Sigmoid colon (tissue), 4 donors: ENCODE measurements at regions not wholly inside any gene's neighbourhood (a gene's known extent, or its start where the extent isn't known, plus 50 kb on each side); places are given as distances from the start of the nearest gene placed in this dataset.

ENCODE experiments used
- POLR2A ChIP-seq, 2 donors: fragments of 450-650 bp; IDR thresholded peaks; one replicate each; pipeline ENCODE4 v1.6.1; 2016; ENCODE audit warnings: antibody characterized with exemption in 2 of 2, mild to moderate bottlenecking in 2 of 2, moderate library complexity in 2 of 2
- POLR2AphosphoS5 ChIP-seq, 4 donors: sonication (generic); formaldehyde crosslinking; IDR thresholded peaks; one replicate each; pipeline ENCODE4 v1.6.1; 2017; ENCODE audit warnings: antibody characterized with exemption in 4 of 4
- TF ChIP-seq, protein P1 (sequence below), 4 experiments: fragments of 450-650 bp in 3 of 4; fragments of 200-600 bp in 1 of 4; IDR thresholded peaks; one replicate each; pipeline ENCODE4 v1.5.1; 2016 to 2019; ENCODE audit warnings: antibody characterized with exemption in 4 of 4, mild to moderate bottlenecking in 3 of 4, moderate library complexity in 2 of 4

DNA sequence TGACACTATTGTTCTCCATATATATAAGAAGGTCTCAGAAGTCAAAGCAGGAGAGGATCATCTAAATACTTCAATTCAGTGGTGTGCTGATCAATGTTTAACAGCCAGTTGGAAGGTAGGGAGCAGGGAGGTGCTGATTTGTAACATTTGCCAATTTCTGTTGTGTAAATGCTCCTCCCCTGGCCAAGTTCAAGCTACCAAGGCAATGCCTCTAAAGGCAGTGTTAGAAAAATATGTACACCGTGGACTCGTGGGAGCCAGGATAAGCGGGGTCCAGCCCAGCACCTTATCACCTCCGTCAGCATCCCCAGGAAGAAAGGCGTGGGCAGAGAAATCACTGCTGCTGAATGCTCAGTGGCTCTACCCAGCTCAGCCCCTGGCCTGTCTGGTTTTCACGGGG lies 75.3 kb upstream of the COX10 start:
- TF ChIP-seq, protein P1, sequence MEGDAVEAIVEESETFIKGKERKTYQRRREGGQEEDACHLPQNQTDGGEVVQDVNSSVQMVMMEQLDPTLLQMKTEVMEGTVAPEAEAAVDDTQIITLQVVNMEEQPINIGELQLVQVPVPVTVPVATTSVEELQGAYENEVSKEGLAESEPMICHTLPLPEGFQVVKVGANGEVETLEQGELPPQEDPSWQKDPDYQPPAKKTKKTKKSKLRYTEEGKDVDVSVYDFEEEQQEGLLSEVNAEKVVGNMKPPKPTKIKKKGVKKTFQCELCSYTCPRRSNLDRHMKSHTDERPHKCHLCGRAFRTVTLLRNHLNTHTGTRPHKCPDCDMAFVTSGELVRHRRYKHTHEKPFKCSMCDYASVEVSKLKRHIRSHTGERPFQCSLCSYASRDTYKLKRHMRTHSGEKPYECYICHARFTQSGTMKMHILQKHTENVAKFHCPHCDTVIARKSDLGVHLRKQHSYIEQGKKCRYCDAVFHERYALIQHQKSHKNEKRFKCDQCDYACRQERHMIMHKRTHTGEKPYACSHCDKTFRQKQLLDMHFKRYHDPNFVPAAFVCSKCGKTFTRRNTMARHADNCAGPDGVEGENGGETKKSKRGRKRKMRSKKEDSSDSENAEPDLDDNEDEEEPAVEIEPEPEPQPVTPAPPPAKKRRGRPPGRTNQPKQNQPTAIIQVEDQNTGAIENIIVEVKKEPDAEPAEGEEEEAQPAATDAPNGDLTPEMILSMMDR (IDR thresholded peaks at IDR 0.05), result no peak
- TF ChIP-seq POLR2A (IDR thresholded peaks at IDR 0.05) (no peak), POLR2AphosphoS5 (IDR thresholded peaks at IDR 0.05) (no peak)
